Muscle of back (tissue), 3 donors: ENCODE measurements at regions not wholly inside any gene's neighbourhood (a gene's known extent, or its start where the extent isn't known, plus 50 kb on each side); places are given as distances from the start of the nearest gene placed in this dataset.
"Not testable (repeated sequence)": the region's sequence is repeated elsewhere in the genome, so short reads cannot be mapped to it uniquely, and the experiment has no call there.

Experiments
- DNase-seq, 3 donors: peaks; one replicate each; pipeline versions ENCODE4 v3.0.0 to v3.0.0-alpha.2; 2013

DNA sequence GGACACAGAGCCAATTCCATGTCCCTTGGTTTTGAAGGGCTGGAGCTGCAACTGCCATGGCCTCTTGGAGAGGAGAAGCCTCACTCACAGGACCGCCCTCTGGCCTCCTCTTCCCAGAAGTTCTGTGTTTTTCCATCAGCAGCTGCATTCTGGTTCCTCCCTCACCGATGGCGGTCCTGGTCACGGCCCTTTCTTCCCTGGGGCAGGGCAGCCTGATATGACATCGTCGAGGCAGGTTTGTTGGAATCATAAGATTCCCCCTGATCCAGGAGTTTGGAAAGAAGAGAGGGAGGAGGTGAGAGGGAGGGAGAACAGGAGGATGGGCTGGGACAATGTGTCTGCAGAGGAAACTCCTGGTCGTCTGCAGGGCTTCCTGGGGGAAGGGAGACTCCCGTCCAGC is 82.7 kb upstream of the PDZD8 start:
- DNase-seq: peak in 1 of 3 donors; percentile 43

DNA sequence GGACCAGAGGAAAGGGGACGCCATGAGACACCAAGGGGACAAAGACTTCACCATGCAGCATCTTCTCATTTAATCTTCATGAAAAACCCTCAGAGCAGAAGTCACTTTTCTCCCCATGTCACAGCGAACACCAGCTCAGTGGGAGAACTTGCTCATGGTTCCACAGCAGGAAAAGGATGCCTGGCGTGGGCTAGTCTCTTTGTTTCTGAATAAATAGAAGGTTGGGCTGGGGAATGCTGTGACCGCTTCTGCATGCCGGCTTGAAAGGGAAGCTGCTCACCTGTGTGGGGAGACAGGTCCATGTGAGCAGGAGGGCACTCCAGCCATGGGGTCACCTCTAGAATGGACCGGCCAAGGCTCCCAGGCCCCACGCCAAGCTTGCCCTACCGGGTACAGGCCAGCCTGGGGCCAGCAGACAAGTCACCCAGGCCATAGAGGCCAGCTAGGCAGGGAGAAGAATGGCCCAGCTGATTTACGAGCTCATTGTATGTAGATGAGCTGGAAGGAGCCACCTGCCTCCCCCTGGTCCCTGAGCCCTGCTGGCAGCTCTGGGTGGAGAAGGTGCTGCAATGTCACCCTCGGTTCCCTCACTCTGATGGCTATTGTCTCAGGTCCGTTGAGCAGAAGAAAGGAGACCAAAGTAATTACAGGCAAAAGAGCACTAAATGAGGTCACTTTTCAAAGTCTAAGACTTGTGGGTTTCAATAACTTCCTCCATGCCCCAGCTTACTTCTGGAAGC is 82.0 kb upstream of the PDZD8 start:
- no peak for DNase-seq

DNA sequence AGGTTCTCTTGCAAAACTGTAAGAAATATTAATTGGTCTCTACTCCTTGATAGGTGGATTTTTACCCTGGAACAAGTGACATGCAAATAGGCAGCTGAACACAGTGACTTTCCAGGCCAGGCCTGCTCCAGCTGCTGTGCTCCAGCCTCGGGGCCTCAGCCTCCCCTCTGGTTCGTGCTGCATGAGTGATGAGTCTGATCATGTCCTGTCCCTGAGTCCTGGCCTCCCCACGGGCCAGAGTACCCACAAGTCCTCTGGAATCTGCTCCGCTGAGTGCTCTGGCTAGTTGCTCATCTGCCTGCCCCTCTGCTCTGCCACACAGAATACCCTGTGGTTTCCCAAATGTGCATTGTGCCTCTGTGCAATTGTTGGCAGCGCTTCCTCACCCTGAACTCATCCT is 80.1 kb upstream of the PDZD8 start:
- no peak for DNase-seq

DNA sequence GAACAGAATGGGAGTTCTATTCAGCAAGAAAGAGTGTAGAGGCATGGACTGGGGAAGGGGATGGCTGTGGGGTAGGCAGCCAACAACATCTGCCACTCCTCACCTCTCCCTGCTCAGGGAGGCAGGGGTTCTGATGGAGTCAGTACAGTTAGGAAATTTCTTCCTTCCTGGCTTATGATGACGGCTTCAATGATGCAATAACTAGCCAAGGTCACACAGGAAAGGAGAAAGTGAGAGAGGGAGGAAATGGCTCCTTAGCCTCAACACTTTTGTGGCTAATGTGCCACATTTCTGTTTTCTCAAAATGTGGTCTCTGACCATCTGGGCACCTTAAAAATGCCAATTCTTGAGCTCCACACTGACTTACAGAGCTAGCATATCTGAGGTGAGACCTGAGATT is 79.3 kb upstream of the PDZD8 start:
- no peak for DNase-seq

DNA sequence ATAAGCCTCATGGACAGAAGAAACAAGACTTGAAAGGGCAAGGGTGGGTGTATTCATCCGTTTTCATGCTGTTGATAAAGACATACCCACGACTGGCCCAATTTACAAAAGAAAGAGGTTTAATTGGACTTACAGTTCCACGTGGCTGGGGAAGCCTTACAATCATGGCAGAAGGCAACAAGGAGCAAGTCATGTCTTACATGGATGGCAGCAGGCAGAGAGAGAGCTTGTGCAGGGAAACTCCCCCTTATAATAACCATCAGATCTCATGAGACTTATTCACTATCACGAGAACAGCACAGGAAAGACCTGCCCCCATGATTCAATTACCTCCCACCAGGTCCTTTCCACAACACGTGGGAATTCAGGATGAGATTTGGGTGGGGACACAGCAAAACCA is 78.2 kb upstream of the PDZD8 start:
- not testable (repeated sequence) for DNase-seq

DNA sequence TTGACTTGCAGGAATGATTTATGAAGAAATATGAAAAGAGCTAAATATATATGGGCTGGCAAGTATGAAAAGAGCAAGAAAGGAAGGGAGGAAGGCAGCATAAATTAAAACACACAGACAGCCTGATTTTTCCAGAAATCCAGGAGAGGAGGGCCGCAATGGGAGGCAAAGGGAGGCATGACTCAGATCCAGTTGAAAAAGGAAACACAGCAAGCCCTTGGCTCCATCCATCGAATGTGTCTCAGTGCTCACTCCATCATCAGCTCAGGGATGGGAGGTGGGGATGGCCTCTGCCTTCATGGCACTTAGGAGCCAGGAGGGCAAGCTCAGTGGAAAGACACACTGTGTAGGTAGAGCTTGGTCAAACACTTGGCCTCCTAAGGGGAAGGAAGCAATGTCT is 75.7 kb upstream of the PDZD8 start:
- DNase-seq: peak in 1 of 3 donors; percentile 34

DNA sequence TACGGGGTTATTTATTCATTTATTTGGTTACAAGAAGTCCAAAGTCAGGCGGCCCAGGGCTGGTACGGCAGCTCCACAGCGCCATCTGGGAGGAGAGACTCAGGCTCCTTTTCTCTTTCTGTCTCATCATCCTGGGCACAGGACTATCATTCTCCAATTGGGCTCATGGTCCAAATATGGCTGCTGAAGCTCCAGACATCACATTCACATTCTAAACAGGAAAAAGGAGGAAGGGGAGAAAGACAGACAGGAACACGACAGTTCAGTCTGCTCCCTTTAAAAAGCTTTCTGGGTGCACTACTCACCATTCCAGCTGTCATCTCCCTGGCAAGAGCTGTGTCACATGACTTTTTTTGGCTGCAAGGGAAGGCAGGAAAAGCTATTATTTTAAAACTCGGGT is 74.4 kb upstream of the PDZD8 start:
- DNase-seq: no peak

DNA sequence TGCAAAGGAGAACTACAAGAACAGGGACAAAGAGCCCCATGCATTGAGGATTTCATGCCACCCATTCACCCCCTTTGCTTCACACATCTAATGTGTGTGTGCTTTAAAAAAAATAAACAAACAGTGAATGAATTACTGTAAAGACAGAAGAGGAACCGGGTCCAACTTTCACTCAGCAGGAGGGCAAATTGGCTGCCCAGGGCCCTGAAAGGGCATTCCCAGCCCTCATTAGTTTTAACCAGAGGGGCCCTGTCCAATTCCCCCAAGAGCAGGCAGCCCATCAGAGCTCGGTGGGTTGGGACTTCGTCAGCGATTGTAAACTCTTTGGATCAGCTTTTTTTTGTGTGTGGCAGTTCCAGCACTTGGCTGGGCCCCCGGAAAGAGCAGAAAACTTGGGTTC is 73.6 kb upstream of the PDZD8 start:
- DNase-seq: no peak

DNA sequence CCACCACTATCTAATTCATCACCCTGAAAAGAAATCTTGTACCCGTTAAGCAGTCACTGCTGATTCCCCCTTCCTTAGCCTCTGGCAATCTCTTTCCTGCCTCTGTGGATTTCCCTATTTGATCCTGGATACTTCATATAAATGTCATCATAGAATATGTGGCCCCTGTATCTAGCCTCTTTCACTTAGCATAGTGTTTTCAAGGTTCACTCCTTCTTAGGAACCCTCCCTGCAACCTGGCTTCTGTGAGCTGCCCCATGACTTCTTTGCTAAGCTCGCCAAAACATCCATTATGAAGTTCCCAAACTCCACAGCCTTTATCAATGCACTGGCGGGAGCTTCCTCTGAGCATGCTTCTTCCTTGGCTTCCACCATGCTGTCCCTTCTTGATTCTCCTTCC is 70.8 kb upstream of the PDZD8 start:
- no peak for DNase-seq

DNA sequence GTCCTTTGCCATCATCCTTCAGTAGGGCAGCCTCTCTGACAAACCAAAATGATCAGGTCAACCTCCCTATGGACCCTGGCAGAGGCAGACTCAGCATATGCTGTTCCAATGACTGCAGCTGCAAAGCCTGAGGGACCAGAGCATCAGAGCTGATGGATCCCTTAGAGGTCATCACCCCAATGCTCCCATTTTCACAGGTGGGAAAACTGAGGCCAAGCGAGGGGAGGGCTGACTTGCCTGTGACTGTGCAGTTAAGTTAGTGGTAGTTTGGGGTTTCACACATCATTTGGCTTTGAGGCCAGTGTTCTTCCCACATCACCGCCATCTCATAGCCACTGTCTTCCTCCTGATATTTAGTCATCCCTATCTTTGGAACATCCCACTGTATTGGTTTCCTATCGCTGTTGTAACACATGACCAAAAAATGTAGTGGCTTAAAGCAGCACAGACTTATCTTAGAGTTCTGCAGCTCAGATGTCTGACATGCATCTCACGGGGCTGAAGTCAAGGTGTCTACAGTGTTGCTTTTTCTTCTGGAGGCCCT is 69.3 kb upstream of the PDZD8 start:
- no peak for DNase-seq

DNA sequence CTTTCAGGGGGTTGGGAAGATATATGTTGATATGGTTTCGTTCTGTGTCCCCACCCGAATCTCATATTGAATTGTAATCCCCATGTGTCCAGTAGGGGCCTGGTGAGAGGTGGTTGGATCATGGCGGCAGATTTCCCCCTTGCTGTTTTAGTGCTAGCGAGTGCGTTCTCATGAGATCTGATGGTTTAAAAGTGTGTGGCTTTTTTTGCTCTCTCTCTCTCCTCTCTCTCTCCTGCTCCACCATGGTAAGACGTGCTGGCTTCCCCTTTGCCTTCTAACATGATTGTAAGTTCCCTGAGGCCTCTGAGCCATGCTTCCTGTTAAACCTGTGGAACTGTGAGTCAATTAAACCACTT is 68.4 kb upstream of the PDZD8 start:
- DNase-seq: no peak

DNA sequence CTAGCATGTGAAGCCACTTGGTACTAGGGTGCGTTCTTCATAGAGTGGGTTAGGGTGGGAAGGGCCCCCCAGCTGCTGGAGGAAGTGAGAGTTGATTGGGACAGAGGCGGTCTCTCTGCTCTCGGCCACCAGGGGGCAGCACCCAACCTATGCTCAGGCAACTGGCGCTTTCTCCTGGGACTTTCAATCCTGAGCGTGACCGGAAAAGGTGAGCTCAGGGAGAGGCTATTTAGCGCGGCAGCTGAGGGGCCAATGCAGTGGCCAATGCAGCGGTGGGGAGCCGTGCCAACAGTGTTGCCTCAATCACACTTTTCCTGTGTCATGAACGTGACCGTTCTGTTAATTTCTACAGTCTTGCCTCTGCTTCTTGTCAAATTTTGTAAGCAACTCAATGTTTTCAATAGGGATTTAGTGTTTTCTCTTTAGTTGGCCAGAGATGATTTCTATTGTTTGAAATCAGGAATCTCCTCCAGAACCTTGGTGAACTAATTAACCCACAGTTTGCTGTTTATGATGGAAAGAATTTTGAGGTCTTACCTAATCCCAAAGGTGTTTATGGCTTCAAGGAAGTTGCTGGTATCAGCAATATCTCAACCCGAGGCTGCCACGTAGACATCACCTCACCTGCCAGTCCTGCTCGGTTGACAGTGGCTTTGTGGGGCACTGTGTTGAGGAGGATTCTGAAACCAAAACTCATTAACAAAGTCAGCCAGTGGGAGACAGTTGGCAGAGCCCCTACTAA is 67.9 kb upstream of the PDZD8 start:
- DNase-seq: peak; percentile 69 to 91 (median 70)

DNA sequence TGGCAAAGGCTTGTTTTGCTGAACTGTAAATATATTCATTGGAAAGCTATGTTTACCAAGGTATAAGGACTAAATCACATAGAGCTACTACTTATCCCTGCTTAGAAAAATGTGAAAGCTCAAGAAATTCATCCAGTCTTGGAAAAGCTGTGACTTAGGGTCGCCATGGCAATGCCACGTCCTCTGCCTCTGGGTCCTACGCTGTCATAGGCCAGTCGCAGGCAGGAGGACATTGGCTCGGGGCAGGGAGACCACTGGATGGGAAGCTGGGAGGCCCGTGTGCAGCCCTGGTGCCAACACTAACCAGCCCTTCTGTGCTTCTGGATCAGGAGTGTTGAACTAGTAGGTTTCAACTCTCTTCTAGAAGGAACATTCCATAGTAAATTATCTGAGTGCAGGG is 67.3 kb upstream of the PDZD8 start:
- DNase-seq: no peak

DNA sequence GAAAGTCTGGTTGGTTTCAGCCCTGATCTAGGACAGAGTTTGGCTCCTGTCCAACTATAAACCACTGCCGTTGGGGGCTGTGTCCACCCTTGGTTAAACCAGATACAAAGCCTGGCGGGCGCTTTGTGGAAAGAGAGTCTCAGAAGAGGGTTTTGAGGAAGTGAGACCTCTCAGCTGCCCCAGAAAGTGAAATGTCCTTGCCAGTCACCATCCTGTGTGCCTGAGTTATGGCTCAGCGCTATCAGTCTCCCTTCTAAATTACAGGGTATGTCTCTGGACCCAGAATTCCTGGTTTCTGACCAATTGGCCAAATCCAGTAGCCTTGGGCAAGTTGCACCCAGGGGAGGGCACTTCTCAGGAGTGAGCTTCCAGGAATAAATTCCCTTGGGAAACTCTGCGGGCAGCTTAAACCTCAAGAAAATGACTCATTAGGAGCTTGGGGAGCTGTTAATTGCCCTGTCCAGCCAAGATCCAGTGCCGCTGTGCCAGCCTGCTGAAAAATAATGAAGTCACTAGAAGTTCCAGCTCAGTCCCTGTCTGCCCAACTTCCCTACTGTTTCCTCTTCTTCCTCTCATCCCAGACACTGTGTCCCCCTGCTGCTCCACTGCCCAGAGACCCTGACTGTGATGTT is 66.7 kb upstream of the PDZD8 start:
- DNase-seq: peak in 1 of 3 donors; percentile 83

DNA sequence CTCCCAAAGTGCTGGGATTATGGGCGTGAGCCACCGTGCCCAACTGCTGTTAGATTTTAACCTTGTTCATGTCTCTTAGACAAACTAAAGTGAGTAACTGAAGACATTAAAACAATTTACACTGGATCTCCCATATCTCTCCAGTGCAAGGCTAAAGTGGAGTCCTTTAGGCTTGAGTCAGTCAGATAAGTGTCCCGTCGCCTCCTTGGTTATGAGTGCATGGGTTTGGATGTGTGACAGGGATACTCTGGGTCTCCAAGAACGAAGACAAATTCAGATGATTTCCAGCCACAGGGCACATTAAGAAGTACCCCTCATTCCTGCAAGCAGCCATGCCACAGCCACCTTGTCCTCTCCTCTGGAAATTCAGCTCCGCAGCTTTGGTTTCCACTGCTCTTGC is 66.1 kb upstream of the PDZD8 start:
- no peak for DNase-seq

DNA sequence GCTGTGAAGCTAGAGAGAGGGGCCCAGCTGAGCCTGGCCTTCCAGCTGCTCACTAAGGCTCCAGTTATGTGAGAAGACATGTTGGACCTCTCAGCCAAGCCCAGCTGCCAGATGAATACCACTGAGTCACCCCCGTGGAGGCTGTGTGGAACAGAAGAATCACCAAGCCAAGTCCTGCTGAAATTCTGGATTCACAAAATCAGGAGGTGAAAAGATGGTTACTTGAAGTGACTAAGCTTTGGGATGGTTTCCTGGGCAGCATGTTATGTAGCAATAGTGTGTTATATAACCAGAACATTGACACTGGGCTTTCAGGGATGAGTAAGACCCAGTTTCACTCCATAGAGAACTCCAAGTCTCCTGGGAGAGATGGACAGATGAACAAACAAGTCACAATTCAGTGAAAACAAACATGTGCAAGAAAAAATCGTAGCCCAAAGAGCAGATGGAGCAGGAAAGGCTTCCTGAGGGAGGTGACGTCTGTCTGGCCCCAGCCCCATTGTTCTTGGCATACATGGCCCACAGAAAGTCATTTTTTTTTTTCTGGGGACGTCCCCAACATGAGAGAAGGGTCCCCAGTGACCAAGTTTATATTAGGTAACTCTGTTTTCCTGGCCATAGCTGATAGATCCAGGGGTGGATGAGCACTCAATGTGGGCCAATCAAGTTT is 64.1 kb upstream of the PDZD8 start:
- peak in 1 of 3 donors; percentile 86 for DNase-seq

DNA sequence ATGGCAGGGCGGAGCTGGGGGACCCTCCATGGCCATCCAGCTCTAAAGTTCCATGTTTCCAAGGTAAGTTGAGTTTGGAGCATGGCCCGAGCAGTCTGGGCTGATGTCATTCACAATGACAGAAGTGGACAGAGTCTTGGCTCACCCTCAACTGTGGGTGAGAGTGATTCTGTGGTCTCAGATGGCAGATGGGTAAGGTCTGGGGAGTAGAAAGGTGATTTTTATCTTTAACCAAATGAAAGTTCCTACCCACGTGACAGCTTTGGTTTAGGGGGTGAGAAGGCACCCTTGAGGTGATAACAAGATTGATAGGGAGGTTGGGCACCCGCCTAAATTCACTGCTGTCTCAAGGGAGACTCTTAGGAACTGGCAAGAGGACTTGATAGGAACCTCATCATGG is 57.6 kb upstream of the PDZD8 start:
- DNase-seq: no peak

DNA sequence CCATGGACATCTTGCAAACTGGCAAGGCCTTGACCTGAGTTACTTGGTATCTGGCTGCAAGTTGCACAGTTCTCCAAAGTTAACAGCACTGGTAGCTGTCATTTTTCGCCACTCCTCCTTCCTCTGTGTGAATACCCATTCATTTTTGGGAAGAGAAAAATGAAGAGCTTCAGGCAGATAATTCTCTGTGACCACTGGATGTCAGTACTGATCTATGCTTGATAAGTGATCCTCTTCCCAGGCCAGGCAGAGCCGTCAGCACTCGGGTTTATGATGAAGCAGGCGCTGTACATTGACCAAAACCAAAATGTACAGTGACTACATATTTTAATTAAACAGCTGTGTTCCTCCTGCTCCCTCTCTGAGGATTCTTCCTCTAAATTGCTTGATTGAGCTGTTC is 55.9 kb upstream of the PDZD8 start:
- peak; percentile 34 to 70 (median 45) for DNase-seq

DNA sequence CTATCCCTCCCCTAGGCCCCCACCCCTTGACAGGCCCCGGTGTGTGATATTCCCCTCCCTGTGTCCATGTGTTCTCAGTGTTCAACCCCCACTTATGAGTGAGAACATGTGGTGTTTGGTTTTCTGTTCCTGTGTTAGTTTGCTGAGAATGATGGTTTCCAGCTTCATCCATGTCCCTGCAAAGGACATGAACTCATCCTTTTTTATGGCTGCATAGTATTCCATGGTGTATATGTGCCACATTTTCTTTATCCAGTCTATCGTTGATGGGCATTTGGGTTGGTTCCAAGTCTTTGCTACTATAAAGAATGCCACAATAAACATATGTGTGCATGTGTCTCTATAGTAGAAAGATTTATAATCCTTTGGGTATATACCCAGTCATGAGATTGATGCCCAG is 55.3 kb upstream of the PDZD8 start:
- DNase-seq: not testable (repeated sequence)

DNA sequence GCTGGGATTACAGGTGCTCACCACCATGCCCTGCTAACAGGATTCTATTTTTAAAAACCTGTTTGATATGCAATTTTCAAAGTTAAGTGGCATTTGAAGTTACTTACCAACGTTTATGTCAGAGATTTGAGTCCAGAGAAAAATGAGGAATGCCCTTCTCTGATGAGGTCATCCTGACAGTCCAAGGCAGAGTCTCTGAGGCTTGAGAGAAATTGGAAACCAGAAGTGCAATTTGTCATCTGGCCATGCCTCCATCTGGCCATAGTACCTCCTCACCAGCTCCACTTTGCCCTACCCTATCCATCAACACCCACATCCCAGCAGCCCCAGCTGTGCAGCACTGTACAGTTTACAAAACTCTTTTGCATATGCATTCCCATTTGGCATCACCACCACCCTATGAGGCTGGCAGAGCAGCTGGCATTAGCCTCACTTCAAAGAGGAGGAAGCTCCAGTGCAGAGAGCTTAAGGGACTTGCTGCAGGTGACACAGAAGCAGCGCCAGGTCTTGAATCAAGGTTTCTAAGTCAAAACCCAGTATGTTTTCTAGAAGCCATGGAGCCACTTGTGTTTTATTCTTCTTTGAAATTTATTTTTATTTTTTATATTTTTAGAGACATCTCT is 54.5 kb upstream of the PDZD8 start:
- no peak for DNase-seq

DNA sequence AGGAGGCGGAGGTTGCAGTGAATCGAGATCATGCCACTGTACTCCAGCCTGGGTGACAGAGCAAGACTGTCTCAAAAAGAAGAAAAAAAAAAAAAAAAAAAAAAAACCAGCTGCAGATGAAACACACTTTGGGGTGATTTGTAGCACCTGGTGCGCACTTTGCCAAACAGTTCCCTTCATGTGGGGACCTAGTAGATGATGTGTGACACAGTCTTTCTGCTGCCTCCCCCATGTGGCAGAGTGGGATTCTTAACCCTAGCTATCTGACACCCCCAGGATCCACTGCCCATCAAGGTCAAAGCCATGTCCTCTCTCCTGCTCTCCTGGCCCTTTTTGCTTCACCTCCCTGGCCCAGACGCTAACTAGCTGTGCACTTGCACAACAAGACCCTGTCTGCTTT is 52.1 kb upstream of the PDZD8 start:
- no peak for DNase-seq
